ENCODE measurements at regions not wholly inside any gene's neighbourhood (a gene's known extent, or its start where the extent isn't known, plus 50 kb on each side); places are given as distances from the start of the nearest gene placed in this dataset.

- CTCF ChIA-PET = no interaction called here
Measured at GRCh38 chr4:38536716-38537115, 127.3 kb upstream of the KLF3 start.

More at GRCh38 chr4:38536716-38537115, 127.3 kb upstream of the KLF3 start:
- Histone ChIP-seq H3K14ac (replicated peaks; ENCODE audit: low read depth, low read length) (no peak overlapping the region), H2BK120ac (ENCODE audit: low read depth, low read length) (no peak overlapping the region), H2AK9ac (replicated peaks; ENCODE audit: low read depth, low read length, poor library complexity) (no peak overlapping the region), H3K4me2 (ENCODE audit: low read depth, low read length) (no peak overlapping the region), H3K4me3 (ENCODE audit: insufficient read depth, low read depth, low read length) (no peak overlapping the region), H4K8ac (ENCODE audit: low read depth in 2 of 2, low read length in 2 of 2) (no peak overlapping the region), H2BK5ac (ENCODE audit: low read depth, low read length, poor library complexity, severe bottlenecking) (no peak overlapping the region), H3K9me1 (ENCODE audit: insufficient read depth, low read length) (no peaks in the 10 kb centered on the region), H3K27me3 (ENCODE audit: control insufficient read depth, insufficient read depth, low read length) (peaks cover 13% of the 10 kb centered on the region), H3K23ac (ENCODE audit: low read depth, low read length) (no peak overlapping the region), H4K20me1 (ENCODE audit: insufficient read depth, low read length) (no peaks in the 10 kb centered on the region), H4K5ac (ENCODE audit: low read depth, low read length) (no peak overlapping the region), H2AFZ (replicated peaks; ENCODE audit: low read length, poor library complexity) (no peak overlapping the region), H2AK5ac (ENCODE audit: low read depth, low read length) (no peak overlapping the region), H3K4me1 (ENCODE audit: control insufficient read depth, insufficient read depth, low read length) (no peaks in the 10 kb centered on the region), H3K36me3 (ENCODE audit: control insufficient read depth, insufficient read depth, low read length) (no peaks in the 10 kb centered on the region), H3K27ac (ENCODE audit: insufficient read depth, low read length) (no peak overlapping the region), H3K56ac (ENCODE audit: extremely low read depth, insufficient read depth, low read length) (no peak overlapping the region), H4K91ac (ENCODE audit: insufficient read depth, low read depth, low read length) (no peak overlapping the region), H3K9ac (ENCODE audit: low read depth, low read length) (no peak overlapping the region), H3K79me1 (ENCODE audit: low read depth in 1 of 2, low read length in 2 of 2) (no peaks in the 10 kb centered on the region), H3K18ac (ENCODE audit: low read depth, low read length) (no peak overlapping the region), H3K9me3 (ENCODE audit: control insufficient read depth, insufficient read depth, low read length) (no peaks in the 10 kb centered on the region), H2BK15ac (ENCODE audit: low read depth, low read length) (no peak overlapping the region), H2BK20ac (ENCODE audit: low read depth, low read length) (no peak overlapping the region), H3K4ac (ENCODE audit: low read depth, low read length) (no peak overlapping the region)
- WGBS, 2 experiments (ENCODE audit: extremely low coverage in 2 of 2, insufficient read length in 1 of 2) = no CpG with 5 or more reads among the region's 2 CpGs
- BruUV-seq (replicated peaks) = no TSS peak
- ATAC-seq (ENCODE audit: low read depth) (no peak), DNase-seq (no peak)
- POLR2A ChIA-PET (ENCODE audit: unreplicated experiment) = no interaction called here
- no peak for TF ChIP-seq POLR2A (IDR thresholded peaks at IDR 0.05; ENCODE audit: low read depth, low read length)
- TF ChIP-seq USF2 (IDR thresholded peaks at IDR 0.05; ENCODE audit: low read depth, low read length) = no peak
- no peak for TF ChIP-seq MAZ (IDR thresholded peaks at IDR 0.05; ENCODE audit: borderline replicate concordance, low read depth, low read length)
- TF ChIP-seq CHD1 (IDR thresholded peaks at IDR 0.05; ENCODE audit: low read depth, low read length) = no peak
- TF ChIP-seq RFX5 (IDR thresholded peaks at IDR 0.05; ENCODE audit: low read depth, low read length) = no peak
- no peak for TF ChIP-seq CTCF (conservative IDR thresholded peaks at IDR 0.05; ENCODE audit: low read depth, low read length)
- no peak for TF ChIP-seq ELK1 (IDR thresholded peaks at IDR 0.05; ENCODE audit: borderline replicate concordance, low read depth, low read length)
- TF ChIP-seq NFE2L2 (IDR thresholded peaks at IDR 0.05; ENCODE audit: low read depth, low read length) = no peak
- no peak for TF ChIP-seq RAD21 (IDR thresholded peaks at IDR 0.05; ENCODE audit: low read length)
- no peak for TF ChIP-seq RCOR1 (IDR thresholded peaks at IDR 0.05; ENCODE audit: insufficient replicate concordance, low read length)
- TF ChIP-seq BHLHE40 (IDR thresholded peaks at IDR 0.05; ENCODE audit: low read depth, low read length) = no peak
- TF ChIP-seq CEBPB (IDR thresholded peaks at IDR 0.05; ENCODE audit: low read depth, low read length) = no peak
- no peak for TF ChIP-seq MAFK (IDR thresholded peaks at IDR 0.05; ENCODE audit: low read depth, low read length)
- dilution Hi-C loops (cut with HindIII; ENCODE audit: low sequenced_read_pairs, unreplicated experiment) = no loop called here
- in situ Hi-C loops (cut with MboI; ENCODE audit: low sequenced_read_pairs) = no loop called here
- intact Hi-C loops (cut with micrococcal nuclease) = no loop called here

Data from IMR-90 (cell line).